Stimulated activated CD8-positive, alpha-beta memory T cell treated with anti-CD3 and anti-CD28 coated beads, Interleukin-15, amount 100 ng/mL, for 48 hours (primary cell): ENCODE measurements at regions not wholly inside any gene's neighbourhood (a gene's known extent, or its start where the extent isn't known, plus 50 kb on each side); places are given as distances from the start of the nearest gene placed in this dataset.

ENCODE experiments used
- DNase-seq, 2 donors: peaks; one replicate each; pipeline ENCODE4 v3.0.0-alpha.2; 2020; ENCODE audit warnings: low read depth in 2 of 2

DNA sequence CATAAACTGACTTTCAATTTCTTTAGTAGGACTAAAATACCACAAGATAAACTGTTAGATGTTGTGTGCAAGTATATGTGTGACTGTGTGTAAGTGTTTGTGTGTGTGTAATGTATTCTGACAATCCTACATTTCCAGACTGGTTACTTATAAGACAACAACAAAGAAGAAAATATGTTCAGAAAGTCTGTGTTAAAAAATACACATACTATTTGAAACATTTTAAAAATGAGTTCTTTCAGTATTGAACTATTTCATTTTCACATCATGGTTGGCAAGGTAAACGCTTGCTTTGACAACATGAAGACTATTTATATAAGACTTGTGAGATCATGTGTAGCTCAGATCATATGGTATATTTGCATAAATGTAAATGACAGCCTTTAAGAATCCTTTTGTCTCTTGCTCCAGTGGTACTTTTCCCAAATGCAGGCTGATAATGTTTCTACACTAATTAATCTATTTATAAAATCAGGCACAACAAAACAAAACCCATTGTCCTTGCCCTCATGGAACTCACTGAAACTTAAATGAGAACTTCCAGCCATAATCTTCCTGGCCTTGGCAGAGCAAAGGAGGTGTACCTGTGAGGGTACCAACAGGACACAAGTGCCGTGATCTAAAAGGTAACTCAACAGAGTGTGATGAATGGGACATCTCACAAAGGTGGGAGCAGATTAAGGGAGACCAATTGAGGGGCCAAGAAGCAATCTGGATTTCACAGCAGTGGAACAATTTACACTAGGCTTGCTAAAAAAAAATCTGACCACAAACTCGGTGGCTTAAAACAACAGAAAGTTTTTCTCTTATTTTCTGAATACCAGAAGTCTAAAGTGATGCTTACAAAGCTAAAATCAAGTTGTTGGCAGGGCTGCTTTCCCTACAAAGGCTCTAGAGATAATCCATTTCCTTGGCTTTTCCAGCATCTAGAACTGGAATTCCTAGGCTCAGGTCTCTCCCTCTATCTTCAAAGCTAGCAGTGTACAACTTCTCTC, 349.0 kb downstream of the TBC1D4 start:
- DNase-seq = no peak

DNA sequence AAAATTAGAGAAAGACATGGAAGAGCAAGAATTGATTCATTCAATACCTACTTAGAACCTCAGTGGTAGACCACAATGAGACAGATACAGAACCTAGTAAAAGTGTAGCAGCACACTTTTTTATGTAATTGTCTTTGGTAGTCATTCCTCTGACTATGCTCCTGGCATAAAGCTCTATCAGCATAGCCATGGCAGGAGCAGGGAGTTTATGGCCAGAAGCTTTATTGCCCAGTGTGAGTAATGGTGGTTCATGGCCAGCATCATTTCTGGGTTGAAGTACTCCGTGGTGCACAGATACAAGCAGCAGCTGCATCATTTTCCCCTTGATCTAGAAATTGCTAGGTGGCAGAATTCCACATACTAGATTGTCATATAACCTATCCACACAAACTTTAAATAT, 352.6 kb downstream of the TBC1D4 start:
- DNase-seq = no peak

DNA sequence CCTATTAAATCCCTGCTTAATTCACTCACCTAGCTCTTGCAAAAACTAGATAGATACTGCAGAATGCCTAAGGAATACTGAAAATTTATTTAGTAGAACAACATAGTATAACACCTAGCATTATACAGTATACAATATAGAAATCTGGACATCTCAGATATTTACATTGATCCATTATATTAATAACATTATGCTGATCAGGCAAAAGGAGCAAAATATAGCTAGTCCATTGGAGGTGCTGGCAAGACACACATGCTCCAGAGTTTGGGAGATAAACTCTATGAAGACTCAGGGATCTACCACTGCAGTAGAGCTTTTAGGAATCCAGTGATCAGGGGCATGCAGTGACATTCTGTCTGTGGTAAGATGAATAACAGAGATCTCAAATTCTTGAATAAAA, 357.6 kb downstream of the TBC1D4 start:
- DNase-seq = no peak

DNA sequence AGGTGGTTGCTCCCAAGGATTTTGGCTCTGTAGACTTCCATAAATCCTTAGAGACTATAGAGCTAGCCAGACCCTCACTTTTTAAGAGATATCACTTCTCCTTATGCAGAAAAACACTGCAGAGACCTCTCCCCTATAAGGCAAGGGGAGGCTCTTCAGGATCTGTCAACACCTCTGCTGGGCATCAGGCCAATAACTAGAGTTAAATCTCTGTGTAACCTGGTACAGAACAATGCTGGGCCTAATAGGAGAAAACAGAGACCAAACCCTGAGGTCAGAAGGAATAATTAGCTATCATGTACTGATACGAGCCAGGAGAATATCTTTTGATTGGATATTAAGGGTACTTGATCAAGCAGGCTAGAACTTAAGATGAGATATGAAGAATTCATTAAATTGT, 358.5 kb downstream of the TBC1D4 start:
- DNase-seq = no peak

DNA sequence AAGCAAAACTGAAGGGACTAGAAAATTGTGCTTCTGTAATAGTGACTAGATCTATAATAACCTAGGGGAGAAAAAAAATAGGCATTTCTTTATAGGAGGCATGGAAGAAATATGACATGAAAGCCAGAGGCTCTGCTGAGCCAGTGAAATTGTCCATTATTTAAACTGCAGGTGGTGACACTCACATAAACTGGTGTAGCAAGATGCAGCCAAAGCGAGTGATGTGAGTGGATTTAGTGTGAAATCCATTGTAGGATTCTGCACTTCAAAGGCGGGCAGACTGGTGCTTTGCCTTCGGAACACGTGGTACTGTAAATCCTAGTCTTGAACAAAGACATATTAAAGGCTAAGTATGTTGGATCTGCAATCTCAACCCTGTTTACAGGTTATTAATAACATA, 361.9 kb downstream of the TBC1D4 start:
- no peak for DNase-seq

DNA sequence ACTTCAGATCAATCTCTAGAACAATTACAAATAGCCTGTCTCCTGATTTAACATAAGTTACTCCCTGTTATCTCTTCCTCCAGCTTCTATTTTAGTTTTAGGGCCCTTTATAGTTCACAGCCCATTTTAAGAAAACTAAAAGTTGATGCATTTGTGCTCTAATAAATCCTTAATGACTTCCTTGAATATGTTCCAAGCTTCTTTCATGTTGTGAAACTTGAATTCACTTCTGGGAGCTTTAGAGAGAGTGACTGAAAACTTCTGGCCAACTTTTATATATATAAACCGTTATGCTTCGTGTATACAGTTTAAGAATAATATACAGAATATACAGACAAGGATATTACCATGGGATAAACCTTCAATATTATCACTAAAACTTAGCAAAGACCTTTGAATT, 366.8 kb downstream of the TBC1D4 start:
- DNase-seq = no peak

DNA sequence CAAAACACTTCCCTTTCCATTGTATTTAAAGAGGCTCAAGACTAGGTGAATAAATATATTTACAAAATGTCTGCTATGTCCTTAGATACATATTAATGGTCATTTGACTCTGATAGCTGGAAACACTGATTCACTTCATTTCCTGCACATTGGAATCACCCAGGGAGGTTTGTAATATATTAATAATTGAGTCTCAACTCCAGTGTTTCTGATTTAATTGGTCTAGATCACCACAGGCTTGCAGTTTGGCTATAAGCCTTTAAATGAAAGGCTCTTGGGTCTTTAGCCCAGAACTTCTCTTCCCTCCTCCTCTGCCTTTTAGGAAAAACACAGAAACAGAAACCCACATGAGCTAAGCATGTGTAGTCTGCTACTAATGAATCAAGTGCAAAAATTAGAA, 378.0 kb downstream of the TBC1D4 start:
- no peak for DNase-seq

DNA sequence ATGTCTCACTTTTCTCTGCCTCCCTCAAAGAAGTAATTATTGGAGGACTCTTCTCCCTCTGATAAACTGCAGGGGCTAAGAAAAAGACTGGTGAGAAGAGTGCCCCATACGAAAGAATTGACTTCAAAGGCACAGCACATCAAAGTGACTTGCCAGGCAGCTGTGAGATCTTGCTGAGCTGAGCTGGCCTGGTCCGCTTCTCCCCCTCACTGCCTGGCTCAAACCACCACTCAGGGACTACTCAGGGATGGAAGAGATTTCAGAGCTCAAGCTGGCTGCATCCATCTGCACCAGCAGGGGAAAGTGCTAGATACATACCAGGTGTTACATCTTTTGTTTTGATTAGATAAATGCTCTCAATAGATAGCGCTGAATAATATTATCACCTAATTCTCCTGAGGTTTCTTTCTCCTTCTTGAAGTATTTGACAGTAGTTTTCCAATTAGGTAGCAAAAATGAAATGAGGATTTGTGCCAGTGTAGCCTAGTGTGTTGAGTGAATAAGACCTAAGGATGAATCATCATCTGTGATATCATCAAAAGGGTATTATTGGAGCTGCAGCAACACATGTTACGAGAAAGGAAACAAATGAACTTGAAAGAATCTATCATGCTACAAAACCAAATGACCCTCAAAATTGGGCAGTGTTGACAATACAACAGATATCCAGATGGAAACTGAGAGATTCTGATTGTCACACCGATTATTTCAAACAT, 379.8 kb downstream of the TBC1D4 start:
- DNase-seq = no peak

DNA sequence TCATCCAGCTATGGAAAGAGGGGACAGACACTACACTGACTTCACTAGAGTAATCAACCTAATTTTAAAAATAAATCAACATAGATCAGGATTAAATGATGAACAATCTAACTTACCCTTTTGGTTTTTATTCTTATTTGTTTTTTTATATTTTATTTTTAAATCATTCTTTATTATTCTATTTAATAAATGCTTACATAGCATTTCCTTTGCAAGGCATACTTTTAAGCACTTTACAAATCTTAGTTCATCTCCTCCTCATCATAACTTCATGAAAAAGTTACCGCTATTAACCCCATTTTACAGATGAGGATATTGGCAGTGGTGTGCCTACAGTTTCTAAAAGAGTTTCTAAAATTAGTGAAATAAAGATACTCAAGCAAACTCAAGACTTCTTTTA, 380.6 kb downstream of the TBC1D4 start:
- no peak for DNase-seq

DNA sequence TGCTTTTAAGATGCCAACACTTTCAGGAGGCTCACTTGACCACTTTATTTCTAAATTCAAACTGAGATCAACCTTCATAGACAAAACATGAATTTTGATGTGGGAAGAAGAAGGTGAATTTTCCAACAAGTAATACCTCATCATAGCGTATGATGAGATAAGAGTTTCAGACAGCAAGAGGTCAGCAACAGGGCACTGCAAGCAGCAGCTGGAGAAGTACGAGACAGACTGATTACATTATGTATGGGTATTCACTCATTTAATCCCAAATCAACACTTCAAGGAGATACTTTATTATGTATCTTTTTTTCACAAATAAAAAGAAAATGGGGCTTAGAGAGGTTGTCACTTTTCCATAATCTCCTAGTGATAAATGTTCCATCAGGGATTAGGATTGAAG, 389.8 kb downstream of the TBC1D4 start:
- DNase-seq = no peak

DNA sequence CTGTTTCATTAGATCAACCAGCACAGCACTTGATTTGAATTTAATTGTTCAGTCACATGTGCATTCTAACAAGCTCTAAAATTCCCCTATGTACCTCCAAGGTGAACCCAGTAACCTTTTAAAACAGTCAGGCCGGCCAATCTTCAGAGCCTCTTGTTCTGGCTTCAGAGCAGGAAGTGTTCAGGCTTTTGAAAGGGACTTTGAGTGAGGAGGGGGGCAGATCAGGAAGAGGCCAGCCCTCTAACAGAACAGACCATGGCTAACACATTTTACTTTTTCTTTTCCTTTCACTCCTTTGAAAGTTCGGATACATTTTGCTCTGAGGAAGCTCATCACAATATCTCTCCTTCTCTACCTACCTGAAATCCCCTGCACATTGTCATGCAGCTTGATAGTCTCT, 390.3 kb downstream of the TBC1D4 start:
- DNase-seq = no peak

DNA sequence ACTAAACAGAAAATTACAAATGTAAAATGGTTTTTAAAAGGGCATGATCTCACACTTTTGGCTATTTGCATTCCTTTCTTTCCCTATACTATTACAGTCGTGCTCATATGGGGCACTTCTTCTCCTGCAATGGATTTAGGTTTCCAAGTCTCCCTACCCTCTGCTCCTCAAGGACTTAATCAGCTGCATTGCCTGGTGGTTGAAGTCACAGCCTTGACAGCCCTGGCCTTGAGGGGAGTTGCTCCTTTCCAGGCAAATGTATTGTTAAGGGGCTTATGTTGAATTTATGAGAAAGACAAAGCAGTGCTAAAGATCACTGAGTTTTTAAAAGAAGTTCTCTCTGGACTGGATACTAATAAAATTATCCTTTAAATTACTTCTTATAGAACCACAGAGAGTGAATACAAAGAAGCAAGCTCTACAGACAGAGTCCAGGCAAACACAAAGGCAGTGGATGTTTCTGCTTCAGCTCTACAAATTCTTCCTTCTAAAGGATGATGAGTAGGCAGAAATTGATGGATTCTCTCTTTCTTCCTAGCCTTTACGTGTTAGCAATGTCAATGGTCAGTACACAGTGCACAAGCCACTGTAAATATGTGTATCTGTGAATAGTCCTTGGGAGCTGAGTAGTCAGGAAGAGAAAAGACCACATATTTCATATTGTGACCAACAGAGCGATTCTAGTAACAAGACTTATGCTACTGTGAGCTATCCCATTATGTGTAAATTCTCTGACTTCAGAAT, 390.9 kb downstream of the TBC1D4 start:
- no peak for DNase-seq

DNA sequence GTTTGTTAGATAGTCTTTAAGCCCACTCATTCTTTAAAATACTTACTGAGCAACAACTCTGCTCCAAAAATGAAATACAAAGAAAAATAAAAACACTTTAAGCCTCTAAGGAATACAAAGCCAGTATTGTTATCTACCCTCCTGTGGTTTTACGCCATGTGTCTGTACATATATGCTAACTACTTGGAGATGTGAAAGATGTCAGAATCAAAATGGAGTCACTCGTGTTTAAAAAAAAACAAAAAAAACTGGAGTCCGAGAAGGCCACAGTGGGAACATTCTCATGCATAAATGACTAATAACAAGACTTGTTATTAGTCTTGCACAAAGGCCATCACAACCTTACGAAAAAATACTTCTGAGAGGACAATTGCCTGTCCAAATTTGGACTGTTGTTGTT, 393.1 kb downstream of the TBC1D4 start:
- DNase-seq = no peak

DNA sequence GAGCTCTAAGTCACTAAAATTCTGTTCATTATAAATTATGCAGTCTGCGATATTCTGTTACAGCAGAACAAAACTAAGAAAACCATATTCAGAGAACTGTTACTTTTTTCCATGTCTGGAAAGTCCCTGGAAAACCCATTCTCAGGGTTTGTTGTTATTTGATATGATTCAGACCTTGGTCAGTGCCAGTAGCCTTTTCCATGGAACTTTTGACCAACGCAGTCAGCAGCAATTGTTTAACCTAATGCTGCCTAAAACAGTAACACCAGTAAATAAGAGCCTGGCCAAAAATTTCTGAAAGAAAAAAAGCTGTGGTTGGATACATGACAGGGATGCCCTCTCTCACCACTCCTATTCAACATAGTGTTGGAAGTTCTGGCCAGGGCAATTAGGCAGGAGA, 402.7 kb downstream of the TBC1D4 start:
- no peak for DNase-seq

DNA sequence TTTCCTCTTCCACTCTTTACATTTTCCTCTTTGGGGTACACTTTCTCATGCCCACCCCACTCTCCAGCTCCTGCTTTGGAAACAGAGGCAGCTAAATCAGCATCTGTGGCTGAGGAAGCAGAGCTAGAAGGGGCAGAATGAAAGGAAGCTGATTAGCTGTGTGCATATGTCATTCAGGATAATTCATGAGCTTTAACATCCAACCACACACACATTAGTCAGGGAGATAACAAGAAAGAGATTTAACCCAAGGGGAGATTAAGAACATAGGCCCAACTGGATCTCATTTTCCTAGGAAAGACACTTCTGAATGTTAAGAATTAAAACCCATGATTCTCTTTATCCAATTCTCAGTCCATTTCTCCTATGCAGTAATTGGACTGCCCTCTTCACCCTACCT, 405.5 kb downstream of the TBC1D4 start:
- DNase-seq = no peak

DNA sequence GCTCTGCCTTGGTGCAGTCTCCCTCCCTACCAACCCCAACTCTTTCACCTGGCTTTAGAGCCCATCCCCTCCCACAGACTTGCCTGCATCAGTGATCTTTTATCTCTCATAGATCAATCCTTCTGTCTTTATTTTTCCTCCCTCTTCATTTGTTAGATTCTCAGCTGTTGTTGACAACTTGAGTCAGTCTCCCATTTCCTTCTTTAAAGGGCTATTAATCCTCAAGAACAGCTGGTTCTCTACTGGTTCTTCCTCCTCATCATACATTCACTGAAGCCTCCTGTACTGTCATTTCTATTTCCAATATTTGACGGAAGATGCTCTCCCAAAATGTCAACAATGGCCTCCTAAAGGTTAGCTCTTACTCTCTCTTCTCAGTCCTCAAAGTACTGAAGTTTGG, 408.2 kb downstream of the TBC1D4 start:
- no peak for DNase-seq

DNA sequence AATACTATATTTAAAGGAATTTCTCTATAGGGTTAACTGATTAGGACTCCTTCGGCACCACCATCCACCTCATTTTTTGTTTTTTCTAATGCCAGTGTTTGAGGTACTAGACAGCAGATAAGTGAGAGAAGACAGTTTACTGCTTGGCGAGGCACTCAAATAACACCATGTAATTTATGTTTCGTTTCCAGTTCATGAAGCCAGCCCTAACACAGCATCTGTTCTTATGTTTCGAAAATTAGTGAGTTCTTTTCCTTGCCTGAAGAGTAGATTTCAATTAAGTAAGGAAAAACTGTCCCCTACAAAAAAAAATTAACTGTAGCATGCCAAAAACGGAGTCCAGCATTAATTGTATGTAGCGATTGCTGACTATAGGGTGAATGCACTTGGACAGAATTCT, 409.1 kb downstream of the TBC1D4 start:
- DNase-seq = no peak

DNA sequence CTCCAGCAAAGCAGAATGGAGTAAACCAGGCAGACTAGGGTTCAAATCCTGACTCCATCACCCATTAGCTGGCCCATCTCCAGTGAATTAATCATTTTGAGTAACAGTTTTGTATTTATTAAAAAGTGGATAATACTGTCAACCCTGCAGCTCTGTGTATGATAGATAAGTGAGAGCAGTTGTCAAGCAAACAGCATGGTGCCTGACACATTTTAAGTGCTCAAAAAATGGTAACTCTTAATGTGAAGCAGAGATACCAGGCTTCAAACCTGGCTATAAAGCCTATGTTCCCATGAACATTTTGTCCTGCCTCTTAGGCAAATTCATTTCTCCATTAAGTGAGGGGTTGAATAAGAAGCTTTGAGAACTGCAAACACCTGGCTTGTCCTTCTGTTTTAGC, 409.6 kb downstream of the TBC1D4 start:
- no peak for DNase-seq

DNA sequence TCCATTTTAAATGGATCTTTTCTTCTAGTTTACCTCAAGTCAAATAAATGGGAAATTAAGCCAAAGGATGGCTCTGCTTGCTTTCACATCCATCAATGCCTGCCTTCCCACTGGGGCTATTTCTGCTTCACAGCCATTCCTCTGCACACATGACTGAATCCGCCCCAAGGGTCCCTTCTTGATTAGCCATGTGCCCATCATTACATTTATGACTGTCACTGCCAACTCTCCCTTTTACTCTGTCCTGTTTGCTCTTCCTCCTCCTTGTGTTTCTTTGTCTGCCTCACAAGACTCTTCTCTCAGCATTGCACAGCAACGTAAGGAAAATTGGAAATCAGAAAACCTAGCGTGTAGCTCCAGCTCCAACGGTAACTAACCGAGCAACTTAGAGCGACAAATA, 410.2 kb downstream of the TBC1D4 start:
- no peak for DNase-seq

DNA sequence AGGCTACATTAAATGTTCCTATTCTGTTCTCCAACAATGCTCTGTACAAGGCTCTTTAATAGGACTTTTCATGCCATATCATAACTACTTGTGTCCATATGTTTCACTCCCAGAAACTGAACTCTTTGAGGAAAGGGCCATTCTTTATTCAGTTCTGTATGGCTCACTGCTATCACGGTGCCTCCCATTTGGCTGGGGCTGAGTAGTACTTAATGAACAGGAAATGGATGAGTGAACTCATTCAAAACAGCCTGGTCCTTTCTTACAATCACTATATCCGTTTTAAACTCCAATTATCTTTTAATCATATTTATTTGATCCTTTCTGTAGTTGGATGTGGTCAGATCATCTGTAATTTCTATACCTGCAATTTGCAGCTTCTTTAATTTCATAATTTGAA, 410.6 kb downstream of the TBC1D4 start:
- DNase-seq = no peak

DNA sequence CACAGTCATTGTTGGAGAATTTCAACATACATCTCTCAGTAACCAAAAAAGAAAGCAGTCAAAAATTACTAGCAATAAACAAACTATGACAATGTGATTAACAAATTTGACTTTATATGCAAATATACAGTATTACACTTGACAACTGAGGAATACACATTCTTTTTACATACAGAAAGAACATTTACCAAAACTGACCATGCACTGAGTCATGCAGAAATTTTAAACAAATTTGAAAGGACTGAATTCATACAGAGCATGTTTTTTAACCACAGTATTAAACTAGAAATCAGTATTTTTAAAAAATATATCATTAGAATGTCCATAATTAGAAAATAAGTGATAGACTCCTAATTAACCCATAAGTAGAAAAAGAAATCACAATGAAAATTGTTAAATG, 420.1 kb downstream of the TBC1D4 start:
- no peak for DNase-seq

DNA sequence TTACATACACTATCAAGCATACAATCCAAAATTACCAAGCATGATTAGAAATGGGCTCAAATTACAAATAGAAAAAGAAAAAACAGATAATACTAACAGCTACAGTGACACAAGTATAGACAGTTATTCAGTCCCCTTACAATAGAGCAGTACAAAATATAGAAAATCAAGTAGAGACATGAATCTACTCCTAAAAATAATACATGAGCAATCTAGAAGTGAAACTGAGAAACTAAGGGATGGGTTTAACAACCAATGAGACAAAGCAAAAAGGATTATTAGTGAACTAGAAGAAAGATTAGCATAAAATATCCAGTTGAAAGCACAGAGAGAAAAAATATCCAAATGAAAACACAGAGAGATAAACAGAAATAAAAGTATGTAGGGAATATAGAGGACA, 426.7 kb downstream of the TBC1D4 start:
- DNase-seq = no peak

DNA sequence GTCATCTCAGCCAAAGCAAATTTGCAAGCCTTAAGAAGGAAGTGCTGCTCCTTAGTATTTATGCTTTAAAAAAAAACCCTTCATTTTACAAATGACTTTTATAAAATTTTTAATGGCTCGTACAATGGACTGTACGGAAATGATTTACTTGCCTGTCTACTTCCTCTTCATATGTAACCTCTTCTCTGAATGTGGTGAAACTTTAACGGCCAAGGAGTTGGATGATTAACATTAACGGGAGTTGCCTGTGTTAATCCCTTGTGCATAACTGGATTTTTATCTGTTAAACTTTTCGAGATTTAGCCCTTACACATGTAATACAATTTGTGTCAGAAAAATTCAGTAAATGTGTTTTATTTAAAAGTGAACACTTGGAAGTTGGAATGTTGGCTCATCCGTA, 429.4 kb downstream of the TBC1D4 start:
- no peak for DNase-seq
